ENCODE measurements at regions not wholly inside any gene's neighbourhood (a gene's known extent, or its start where the extent isn't known, plus 50 kb on each side); places are given as distances from the start of the nearest gene placed in this dataset.

GRCh38 chr9:126144196-126144595 lies 182.4 kb upstream of the MVB12B start:
- TF ChIP-seq POLR2AphosphoS5 (IDR thresholded peaks at IDR 0.05; ENCODE audit: low read depth) = no peak
- no peak for TF ChIP-seq CTCF (IDR thresholded peaks at IDR 0.05; ENCODE audit: insufficient read depth, low read length)
- no peak for TF ChIP-seq SPI1 (IDR thresholded peaks at IDR 0.05; ENCODE audit: borderline replicate concordance, low read depth)

All from HL-60 (cell line).